Right cardiac atrium (tissue), 5 donors: ENCODE measurements at regions not wholly inside any gene's neighbourhood (a gene's known extent, or its start where the extent isn't known, plus 50 kb on each side); places are given as distances from the start of the nearest gene placed in this dataset.
A peak's percentile ranks its signal among the peaks of the same experiment; 100 is the strongest.
"Not testable (repeated sequence)": the region's sequence is repeated elsewhere in the genome, so short reads cannot be mapped to it uniquely, and the experiment has no call there.

Experiments used
- ATAC-seq, 2 donors: fragments of 200-7000 bp; cut with Tn5 transposase; one replicate each; pipeline versions ENCODE4 v1.8.0 to v1.9.1; 2020; ENCODE audit warnings: moderate library complexity in 2 of 2, mild to moderate bottlenecking in 1 of 2
- DNase-seq, 3 donors: peaks; one replicate each; pipeline ENCODE4 v3.0.0-alpha.2; 2020
- H3K27ac ChIP-seq: one replicate; pipeline ENCODE4 v1.5.1; 2013; ENCODE audit warnings: mild to moderate bottlenecking, low read length, control low read depth, moderate library complexity
- H3K27me3 ChIP-seq: one replicate; pipeline ENCODE4 v1.6.1; 2013; ENCODE audit not compliant: control insufficient read depth, insufficient read depth
- H3K4me1 ChIP-seq: one replicate; pipeline ENCODE4 v1.6.1; 2013; ENCODE audit warnings: low read length; ENCODE audit not compliant: control insufficient read depth, insufficient read depth
- H3K4me3 ChIP-seq: one replicate; pipeline ENCODE4 v1.5.1; 2013; ENCODE audit warnings: low read length, control low read depth
- H3K9me3 ChIP-seq: one replicate; pipeline ENCODE4 v1.6.1; 2013; ENCODE audit warnings: low read length; ENCODE audit not compliant: control insufficient read depth
- WGBS: extraction: QIAGEN DNeasy Blood & Tissue Kit; methylation state at CpG from one replicate; pipeline ENCODE4 v1.1.7; 2013; 5-methylcytosine and 5-hydroxymethylcytosine counted together
- intact Hi-C, 4 donors: fragments of 100-400 bp; cut with DNase I; formaldehyde crosslinking; loops; one replicate each; pipeline versions ENCODE4 v1.11.0 to v1.14.0; 2022 to 2023
- donor health status: healthy with polysubstance abuse.
- donor health status: DM: no; HTN: yes; CAD: no.
- donor health status: DM: no; HTN: no; CAD: no.
- donor health status: DM: no; HTN: yes; CAD: no; lungs with severe emphysema.
- donor health status: DM: yes; HTN: yes; CAD: no.

GRCh38 chr13:43969919-43970318, 90.2 kb downstream of the LACC1 start:
- WGBS = 94% methylated on average over 25 of the region's 27 CpGs

GRCh38 chr13:43970520-43971242, 91.0 kb downstream of the LACC1 start:
- DNase-seq, H3K27me3 ChIP-seq, H3K27ac ChIP-seq, intact Hi-C loops, H3K4me3 ChIP-seq, H3K4me1 ChIP-seq, H3K9me3 ChIP-seq: not testable (repeated sequence)
- 97% methylated on average over 35 of the region's 36 CpGs for WGBS
- ATAC-seq = peak; percentile 29 to 37

More at GRCh38 chr13:43969919-43970318, 90.2 kb downstream of the LACC1 start:
- H3K9me3 ChIP-seq, H3K4me3 ChIP-seq, intact Hi-C loops, H3K4me1 ChIP-seq, ATAC-seq, H3K27me3 ChIP-seq, H3K27ac ChIP-seq, DNase-seq: not testable (repeated sequence)

GRCh38 chr13:43971324-43971723, 91.6 kb downstream of the LACC1 start:
- not testable (repeated sequence) for H3K4me3 ChIP-seq, H3K4me1 ChIP-seq
- peak in 1 of 2 donors; percentile 43 for ATAC-seq

GRCh38 chr13:43977911-43978310, 98.2 kb downstream of the LACC1 start:
- 57% methylated on average over 1 of the region's 1 CpG for WGBS
- ATAC-seq (no peak), DNase-seq (no peak)
- intact Hi-C loops = no loop called here
- Histone ChIP-seq H3K4me3 (no peak overlapping the region), H3K9me3 (no peaks in the 10 kb centered on the region), H3K27ac (no peak overlapping the region), H3K4me1 (peaks cover 2% of the 10 kb centered on the region), H3K27me3 (no peaks in the 10 kb centered on the region)

More at GRCh38 chr13:43971324-43971723, 91.6 kb downstream of the LACC1 start:
- H3K9me3 ChIP-seq, DNase-seq, H3K27ac ChIP-seq, H3K27me3 ChIP-seq, intact Hi-C loops: not testable (repeated sequence)
- WGBS = 97% methylated on average over 16 of the region's 19 CpGs

GRCh38 chr13:43978688-43979087, 99.0 kb downstream of the LACC1 start:
- Histone ChIP-seq H3K4me3 (no peak overlapping the region), H3K4me1 (peaks cover 2% of the 10 kb centered on the region), H3K9me3 (no peaks in the 10 kb centered on the region), H3K27me3 (no peaks in the 10 kb centered on the region), H3K27ac (no peak overlapping the region)
- 68% methylated on average over 5 of the region's 5 CpGs for WGBS
- no peak for DNase-seq
- intact Hi-C loops = no loop called here
- ATAC-seq = no peak

GRCh38 chr13:43979492-43979891, 99.8 kb downstream of the LACC1 start:
- no peak overlapping the region for H3K4me3 ChIP-seq
- H3K4me1 ChIP-seq = peaks cover 2% of the 10 kb centered on the region
- H3K27me3 ChIP-seq = no peaks in the 10 kb centered on the region
- intact Hi-C loops = no loop called here
- 91% methylated on average over 2 of the region's 2 CpGs for WGBS
- H3K27ac ChIP-seq = no peak overlapping the region
- ATAC-seq (no peak), DNase-seq (no peak)
- no peaks in the 10 kb centered on the region for H3K9me3 ChIP-seq

- 96% methylated on average over 1 of the region's 1 CpG for WGBS
- ATAC-seq = no peak
- H3K4me3 ChIP-seq = no peak overlapping the region
- H3K27me3 ChIP-seq = no peaks in the 10 kb centered on the region
- DNase-seq = no peak
- intact Hi-C loops = no loop called here
- H3K27ac ChIP-seq = no peak overlapping the region
- peaks cover 2% of the 10 kb centered on the region for H3K4me1 ChIP-seq
- no peaks in the 10 kb centered on the region for H3K9me3 ChIP-seq
Measured at GRCh38 chr13:43980587-43980986, 100.9 kb downstream of the LACC1 start.

- Histone ChIP-seq H3K4me1 (peaks cover 3% of the 10 kb centered on the region), H3K4me3 (no peak overlapping the region), H3K27ac (no peak overlapping the region), H3K27me3 (no peaks in the 10 kb centered on the region), H3K9me3 (no peaks in the 10 kb centered on the region)
- intact Hi-C loops = no loop called here
- 93% methylated on average over 5 of the region's 5 CpGs for WGBS
- no peak for ATAC-seq
- no peak for DNase-seq
Measured at GRCh38 chr13:43981091-43981490, 101.4 kb downstream of the LACC1 start.

- Histone ChIP-seq H3K4me3 (no peak overlapping the region), H3K27me3 (no peaks in the 10 kb centered on the region), H3K9me3 (no peaks in the 10 kb centered on the region), H3K4me1 (peaks cover 3% of the 10 kb centered on the region), H3K27ac (peak overlapping the region; percentile 86)
- 73% methylated on average over 3 of the region's 3 CpGs for WGBS
- DNase-seq (no peak), ATAC-seq (peak in 1 of 2 donors; percentile 41)
- intact Hi-C loops = no loop called here
Measured at GRCh38 chr13:43981512-43982301, 102.0 kb downstream of the LACC1 start.

GRCh38 chr13:43983373-43983772, 103.7 kb downstream of the LACC1 start:
- WGBS = 80% methylated on average over 7 of the region's 7 CpGs
- DNase-seq = no peak
- H3K27me3 ChIP-seq = no peaks in the 10 kb centered on the region
- peaks cover 6% of the 10 kb centered on the region for H3K4me1 ChIP-seq
- H3K27ac ChIP-seq = no peak overlapping the region
- H3K9me3 ChIP-seq = no peaks in the 10 kb centered on the region
- intact Hi-C loops = no loop called here
- H3K4me3 ChIP-seq = no peak overlapping the region
- ATAC-seq = no peak

GRCh38 chr13:43984292-43984691, 104.6 kb downstream of the LACC1 start:
- no peak for ATAC-seq
- no peak for DNase-seq
- no peak overlapping the region for H3K27ac ChIP-seq
- H3K4me3 ChIP-seq = no peak overlapping the region
- H3K4me1 ChIP-seq = peaks cover 6% of the 10 kb centered on the region
- intact Hi-C loops = no loop called here
- no peaks in the 10 kb centered on the region for H3K27me3 ChIP-seq
- no peaks in the 10 kb centered on the region for H3K9me3 ChIP-seq
- 98% methylated on average over 2 of the region's 2 CpGs for WGBS
